OCI-M2 (cell line): ENCODE measurements at regions not wholly inside any gene's neighbourhood (a gene's known extent, or its start where the extent isn't known, plus 50 kb on each side); places are given as distances from the start of the nearest gene placed in this dataset.

Experiments
- DNase-seq: peaks from one replicate; lab custom pipeline; 2025; ENCODE audit not compliant: unreplicated experiment; lab: John Stamatoyannopoulos, UW

DNA sequence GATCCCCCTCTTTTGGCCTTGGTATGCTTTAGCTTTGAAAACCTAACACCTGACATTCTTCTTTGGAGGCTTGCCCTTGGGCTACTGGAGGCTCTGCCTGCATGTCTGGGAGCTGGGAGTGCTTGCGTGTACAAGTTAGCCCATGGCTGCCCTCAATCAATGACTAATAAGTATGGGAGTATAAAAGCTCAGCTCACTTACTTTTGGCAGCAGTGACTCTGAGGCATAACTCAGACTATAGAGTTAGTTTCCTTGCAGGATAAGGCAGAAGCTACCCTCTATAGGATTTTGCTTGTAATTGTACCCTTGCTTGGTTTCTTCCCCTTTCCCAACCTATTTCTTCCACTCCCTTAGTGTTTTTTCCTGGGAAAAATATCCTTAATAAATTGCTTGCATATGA is 247.9 kb downstream of the PPP1R2C start:
- no peak for DNase-seq

DNA sequence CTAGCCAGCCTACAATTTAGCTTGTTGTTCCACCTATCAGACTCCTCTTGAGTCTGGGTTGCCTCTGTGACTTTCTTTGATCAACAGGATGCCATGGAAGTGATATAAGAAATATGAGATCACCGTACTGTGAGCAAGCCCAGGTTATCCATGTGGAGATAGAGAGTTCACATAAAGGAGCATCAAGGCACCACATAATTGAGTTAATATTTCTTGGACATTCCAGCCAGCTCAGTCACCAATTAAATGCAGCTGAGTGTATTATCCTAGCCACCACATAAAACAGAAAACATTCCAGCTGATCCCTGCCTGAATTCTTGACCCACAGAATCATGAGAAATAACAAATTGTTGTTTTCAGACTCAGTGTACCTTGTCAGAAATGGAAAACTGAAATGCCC is 253.6 kb downstream of the PPP1R2C start:
- DNase-seq, result no peak

GRCh38 chrX:42519666-42520231 is 258.2 kb downstream of the PPP1R2C start:
- no peak for DNase-seq

DNA sequence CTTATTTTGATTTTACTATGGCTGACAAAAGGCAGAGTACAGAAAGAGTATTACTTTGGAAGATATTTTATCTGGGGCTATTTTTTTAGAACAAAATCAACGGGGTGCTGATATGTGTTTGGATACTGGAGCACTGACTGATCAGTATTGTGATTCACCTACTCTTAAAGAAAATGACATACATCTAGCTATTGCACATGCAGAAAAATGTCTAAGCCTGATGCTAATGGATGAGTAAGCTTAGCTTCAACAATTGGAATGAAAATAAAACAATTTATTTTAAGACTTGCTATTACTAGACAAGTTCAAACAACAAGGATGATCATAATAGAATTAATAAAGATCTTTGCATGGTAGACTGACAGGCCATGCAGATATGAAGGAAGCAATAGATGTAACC is 262.0 kb downstream of the PPP1R2C start:
- no peak for DNase-seq

DNA sequence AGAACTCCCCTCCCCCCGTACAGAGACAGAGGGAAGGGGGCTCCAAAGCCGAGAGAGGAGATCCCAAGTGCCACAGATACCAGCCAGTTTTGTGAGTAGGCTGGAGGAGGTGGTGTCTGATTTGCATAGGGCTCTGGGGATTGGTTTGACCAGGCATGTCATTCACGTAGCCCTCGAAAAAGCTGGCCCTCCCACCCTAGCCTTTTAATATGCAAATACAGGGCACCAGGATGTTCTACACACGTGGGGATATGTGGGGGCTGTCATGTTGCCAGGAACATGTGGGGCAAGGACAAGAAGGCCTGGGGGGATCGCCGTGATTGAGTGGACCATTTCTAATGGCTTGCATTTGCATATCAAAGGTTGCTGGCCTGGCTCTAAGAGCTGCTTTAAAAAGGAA is 272.9 kb downstream of the PPP1R2C start:
- DNase-seq, result no peak

DNA sequence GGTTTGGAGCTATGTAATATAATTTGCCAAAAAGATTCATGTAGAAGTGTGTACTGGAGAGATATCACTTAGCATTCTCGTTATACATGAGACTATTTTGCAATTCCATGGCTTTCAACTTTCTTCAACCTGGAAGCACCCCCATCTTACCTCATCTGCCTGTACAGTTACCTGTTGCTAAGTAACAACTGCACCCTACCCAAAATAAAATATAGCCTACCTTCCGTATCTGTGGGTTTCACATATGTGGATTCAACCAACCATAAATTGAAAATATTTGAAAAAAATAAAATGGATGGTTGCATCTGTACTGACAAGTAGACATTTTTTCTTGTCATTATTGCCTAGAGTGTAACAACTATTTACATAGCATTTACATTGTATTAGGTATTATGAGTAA is 278.3 kb downstream of the PPP1R2C start:
- no peak for DNase-seq

DNA sequence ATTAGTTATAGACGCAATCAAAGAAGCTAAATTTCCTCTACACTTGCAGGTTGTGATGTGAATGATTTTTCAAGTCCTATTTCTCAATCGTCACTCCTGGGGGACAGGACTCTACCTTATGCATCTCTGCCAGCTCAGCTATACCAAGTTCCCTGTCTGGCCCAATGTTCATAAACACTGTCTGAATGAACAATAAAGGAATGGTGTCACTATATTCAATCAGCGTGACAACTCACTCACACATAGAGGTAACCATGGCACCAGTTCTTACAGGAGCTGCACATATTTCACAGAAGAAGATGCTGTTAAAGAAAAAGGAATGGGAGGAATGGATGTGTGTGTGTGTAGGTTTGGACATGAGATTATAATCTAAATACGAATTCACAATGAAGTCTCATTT is 280.6 kb downstream of the PPP1R2C start:
- DNase-seq, result no peak

GRCh38 chrX:42496239-42496638 is 281.7 kb downstream of the PPP1R2C start:
- no peak for DNase-seq

- no peak for DNase-seq
Measured at GRCh38 chrX:42495139-42495538, 282.8 kb downstream of the PPP1R2C start.

DNA sequence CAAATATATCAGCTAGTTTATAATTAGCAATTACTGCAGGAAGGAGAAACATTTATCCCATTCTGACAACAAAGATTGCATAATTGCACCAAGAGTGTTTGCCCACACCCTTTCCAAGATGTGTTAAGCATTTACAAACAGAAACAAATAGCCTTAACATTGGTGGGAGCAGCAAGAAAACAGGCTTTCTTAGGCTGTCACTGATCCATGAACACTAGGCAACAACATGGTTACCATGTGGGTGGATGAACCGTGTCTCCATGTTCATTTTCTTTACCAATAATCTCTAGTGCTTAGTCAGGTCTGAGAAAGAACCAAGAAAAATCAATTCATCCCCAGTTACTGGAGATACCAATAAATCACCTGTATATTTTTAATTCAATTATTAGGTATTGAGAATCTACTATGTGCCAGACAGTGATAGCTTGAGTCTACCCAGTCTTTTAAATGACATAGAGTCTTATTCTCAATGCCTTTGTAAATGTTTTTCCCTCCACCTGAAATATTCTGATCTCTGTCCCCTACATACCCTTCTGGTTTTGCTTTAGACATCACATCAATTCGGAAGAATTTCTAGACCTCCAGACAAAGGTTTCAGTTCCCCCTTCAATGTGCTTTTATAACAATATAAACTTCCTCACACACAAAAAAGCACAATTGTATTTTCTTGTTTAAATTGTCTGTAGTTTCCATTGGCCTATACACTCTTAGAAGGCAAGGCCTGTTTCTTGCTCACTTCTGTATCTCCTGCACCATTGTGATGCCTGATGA is 286.6 kb downstream of the PPP1R2C start:
- DNase-seq, result no peak

GRCh38 chrX:42490111-42490510 is 287.9 kb downstream of the PPP1R2C start:
- no peak for DNase-seq

GRCh38 chrX:42485601-42486000 is 292.4 kb downstream of the PPP1R2C start:
- DNase-seq, result no peak

- no peak for DNase-seq
Measured at GRCh38 chrX:42484233-42484632, 293.7 kb downstream of the PPP1R2C start.

DNA sequence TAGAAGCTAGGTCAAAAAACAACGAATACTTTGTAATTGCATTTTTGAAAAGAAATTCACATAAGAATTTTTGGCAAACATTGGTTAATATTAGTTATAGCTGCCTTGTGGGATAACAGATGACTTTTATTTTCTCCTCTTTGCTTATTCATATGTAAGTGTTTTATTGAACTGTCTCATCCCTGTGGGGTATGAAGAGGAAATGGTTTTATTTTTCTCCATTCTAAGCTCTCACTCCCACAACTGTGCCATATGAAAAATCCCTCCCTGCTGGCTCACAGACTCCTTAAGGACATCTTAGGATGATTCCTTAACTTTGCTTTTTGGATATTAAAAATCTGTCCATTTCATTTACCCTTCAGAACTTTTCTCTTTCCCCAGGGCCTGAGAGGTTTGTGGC is 300.6 kb downstream of the PPP1R2C start:
- no peak for DNase-seq

DNA sequence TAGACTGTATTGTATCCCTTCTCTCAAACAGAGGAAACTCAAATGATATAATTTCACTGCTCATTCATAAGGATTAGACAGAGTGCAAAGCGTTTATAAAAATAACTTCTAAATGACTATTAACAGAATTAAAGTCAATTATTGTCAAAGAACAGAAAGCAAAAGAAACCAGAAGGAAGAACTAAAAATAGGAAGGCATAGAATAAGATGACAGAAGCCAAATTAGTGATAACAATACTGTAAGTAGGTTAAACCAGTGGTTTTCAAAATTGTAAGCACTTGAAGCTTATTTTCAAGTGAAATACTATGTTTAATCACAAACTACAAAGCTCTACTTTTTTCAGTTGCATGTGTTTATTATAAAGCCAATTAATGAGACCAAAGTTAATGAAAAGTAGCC is 305.2 kb downstream of the PPP1R2C start:
- DNase-seq, result no peak

DNA sequence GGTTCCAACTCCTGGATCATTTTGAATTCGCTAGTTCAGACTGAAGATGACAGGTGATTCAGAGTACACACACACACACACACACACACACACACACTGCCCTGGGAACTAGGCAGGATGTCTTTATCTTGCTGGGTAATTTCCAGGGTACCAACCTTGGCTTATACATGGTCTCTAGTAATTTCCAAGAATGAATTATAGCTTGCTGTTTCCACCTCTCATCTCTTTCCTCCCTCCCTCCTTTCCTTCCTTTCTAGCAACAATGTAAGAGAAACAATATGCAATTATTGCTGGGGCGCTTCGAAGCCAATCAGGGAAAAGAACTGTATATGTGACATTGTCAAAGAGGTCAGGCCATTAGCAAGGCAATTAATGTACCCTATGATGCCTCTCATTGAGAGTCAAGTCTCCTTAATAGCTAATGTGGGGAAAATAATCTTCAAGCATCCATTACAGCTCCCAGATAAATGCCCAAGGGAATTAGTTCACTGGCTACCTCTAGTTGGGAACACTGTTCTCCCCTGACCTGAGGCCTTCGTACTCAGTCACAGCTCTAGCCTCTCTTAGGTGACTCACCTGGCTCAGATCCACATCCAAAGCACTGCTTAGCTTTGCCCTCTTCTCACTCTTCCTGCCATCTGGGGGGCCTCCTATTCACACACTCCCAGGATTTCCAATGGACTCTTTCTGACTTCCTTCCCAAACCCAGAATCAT is 311.5 kb downstream of the PPP1R2C start:
- DNase-seq, result no peak

DNA sequence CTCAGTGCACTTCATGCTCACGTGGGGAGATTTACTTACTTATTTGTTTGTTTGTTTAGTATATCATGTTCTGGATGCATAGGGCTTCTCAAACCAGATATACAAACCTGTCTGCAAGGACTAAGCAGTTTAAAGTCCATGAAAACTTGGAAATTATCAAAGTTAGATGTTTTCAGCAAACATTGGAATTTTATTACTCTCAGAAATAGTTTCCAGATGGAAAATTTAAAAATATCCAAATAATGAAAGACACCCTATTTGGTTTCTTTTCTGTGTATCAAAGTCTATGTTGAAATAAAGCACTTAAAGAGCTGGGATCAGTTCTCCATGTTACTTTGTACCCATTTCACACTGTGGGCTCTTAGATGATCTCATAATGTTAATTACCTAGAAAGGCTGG is 312.1 kb downstream of the PPP1R2C start:
- DNase-seq, result no peak

- DNase-seq, result no peak
Measured at GRCh38 chrX:42463706-42464490, 314.1 kb downstream of the PPP1R2C start.

DNA sequence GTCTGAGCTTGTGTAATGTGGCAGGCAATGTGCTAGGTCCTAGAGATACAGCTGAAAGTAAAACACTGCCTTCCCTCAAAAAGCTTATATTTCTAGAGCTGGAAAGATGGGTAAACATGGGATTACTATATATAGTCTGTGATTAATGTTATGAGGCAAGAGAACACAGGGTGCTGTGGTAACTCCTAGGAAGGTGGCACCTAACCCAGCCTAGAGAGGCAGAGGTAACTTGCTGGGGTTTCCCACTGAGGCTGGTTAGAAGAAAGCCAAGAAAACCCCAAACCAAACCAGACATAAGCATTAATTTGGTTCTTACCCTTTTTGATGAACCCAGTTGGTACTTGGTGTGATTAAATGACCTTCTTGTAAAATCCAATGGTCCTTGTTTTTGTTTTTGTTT is 315.0 kb downstream of the PPP1R2C start:
- DNase-seq, result no peak

GRCh38 chrX:42460706-42461105 is 317.3 kb downstream of the PPP1R2C start:
- no peak for DNase-seq

GRCh38 chrX:42459735-42460134 is 318.2 kb downstream of the PPP1R2C start:
- no peak for DNase-seq
